GM12878 (cell line): ENCODE measurements at regions not wholly inside any gene's neighbourhood (a gene's known extent, or its start where the extent isn't known, plus 50 kb on each side); places are given as distances from the start of the nearest gene placed in this dataset.

ENCODE experiments used
- ATAC-seq: fragments of 200-7000 bp; cut with Tn5 transposase; 3 replicates; pipeline ENCODE4 v1.9.1; 2020; ENCODE audit warnings: mild to moderate bottlenecking, moderate library complexity
- BruUV-seq: library from RNA; stranded (reverse); fragments of 400-500 nt; replicated peaks from 2 replicates; lab custom pipeline; 2021; lab: Mats Ljungman, UMichigan
- CTCF ChIA-PET: fragments of 300-600 bp; sonication (Branson Sonifier 250); formaldehyde crosslinking; extraction: SDS; loops from one replicate; lab custom pipeline; 2021; ENCODE audit warnings: inconsistent platforms; lab: Yijun Ruan, JAX
- POLR2A ChIA-PET: fragments of 350-600 bp; formaldehyde crosslinking; extraction: SDS; loops from one replicate; lab custom pipeline; 2021; ENCODE audit warnings: inconsistent platforms; lab: Charles Lee
- RAD21 ChIA-PET: fragments of 300-600 bp; sonication (Branson Sonifier 250); formaldehyde crosslinking; loops from one replicate; lab custom pipeline; 2023; ENCODE audit warnings: antibody characterized with exemption; ENCODE audit not compliant: unreplicated experiment; lab: Charles Lee
- SMC1A ChIA-PET: fragments of 300-600 bp; sonication (Branson Sonifier 250); formaldehyde crosslinking; loops from one replicate; lab custom pipeline; 2023; ENCODE audit not compliant: unreplicated experiment, uncharacterized antibody; lab: Charles Lee
- DNase-seq: peaks from one replicate; pipeline ENCODE4 v3.0.0-alpha.2; 2011; ENCODE audit warnings: low read depth, low spot score
- FAIRE-seq: peaks from 3 replicates; lab custom pipeline; 2011; peaks lifted over from hg19 to GRCh38; lab: Jason Lieb, UNC
- H2AFZ ChIP-seq: 2 replicates; pipeline ENCODE4 v1.6.0; 2011; ENCODE audit warnings: low read depth, low read length, control low read depth; ENCODE audit not compliant: control insufficient read depth
- H3K27ac ChIP-seq: 2 replicates; pipeline ENCODE4 v1.5.1; 2011; ENCODE audit warnings: control low read depth; ENCODE audit not compliant: control insufficient read depth, insufficient read depth
- H3K27me3 ChIP-seq, 2 experiments: replicated peaks in 1 of 2; 2 replicates each; pipeline versions ENCODE4 v1.6.0 to v1.6.1; 2011; ENCODE audit warnings: low read length in 1 of 2; ENCODE audit not compliant: control insufficient read depth in 2 of 2, insufficient read depth in 2 of 2
- H3K36me3 ChIP-seq, 2 experiments: 2 replicates each; pipeline ENCODE4 v1.5.1; 2011; ENCODE audit warnings: low read length in 1 of 2; ENCODE audit not compliant: control insufficient read depth in 2 of 2, insufficient read depth in 2 of 2
- H3K4me1 ChIP-seq: 2 replicates; pipeline ENCODE4 v1.6.1; 2011; ENCODE audit warnings: mild to moderate bottlenecking, low read length, moderate library complexity, mixed read lengths; ENCODE audit not compliant: control insufficient read depth, insufficient read depth
- H3K4me2 ChIP-seq: 2 replicates; pipeline ENCODE4 v1.6.0; 2011; ENCODE audit warnings: control low read depth; ENCODE audit not compliant: control insufficient read depth, insufficient read depth
- H3K4me3 ChIP-seq: fragments of 200-600 bp; sonication (generic); 2 replicates; pipeline ENCODE4 v1.5.1; 2016
- H3K79me2 ChIP-seq: 2 replicates; pipeline ENCODE4 v1.6.0; 2011; ENCODE audit warnings: low read length; ENCODE audit not compliant: control insufficient read depth, insufficient read depth
- H3K9ac ChIP-seq: 2 replicates; pipeline ENCODE4 v1.8.0; 2011; ENCODE audit warnings: low read length, control low read depth, mixed read lengths; ENCODE audit not compliant: control insufficient read depth, insufficient read depth
- H3K9me3 ChIP-seq: replicated peaks from 3 replicates; pipeline ENCODE4 v1.5.1; 2011; ENCODE audit warnings: mild to moderate bottlenecking, low read length; ENCODE audit not compliant: control insufficient read depth, insufficient read depth
- H4K20me1 ChIP-seq: 2 replicates; pipeline ENCODE4 v1.6.0; 2011; ENCODE audit not compliant: control insufficient read depth, insufficient read depth
- CBFB ChIP-seq: IDR thresholded peaks from 2 replicates; pipeline ENCODE4 v1.6.1; 2016; ENCODE audit warnings: antibody characterized with exemption, low read depth
- CBX5 ChIP-seq: sonication (generic); IDR thresholded peaks from 2 replicates; pipeline ENCODE4 v1.6.1; 2016; ENCODE audit warnings: low read depth, moderate library complexity, mild to moderate bottlenecking, inconsistent platforms
- FOXM1 ChIP-seq: IDR thresholded peaks from 2 replicates; pipeline ENCODE4 v1.6.1; 2012; ENCODE audit warnings: low read depth, mild to moderate bottlenecking, inconsistent platforms, low read length, moderate library complexity
- IRF5 ChIP-seq: fragments of 450-650 bp; IDR thresholded peaks from 2 replicates; pipeline ENCODE4 v1.6.1; 2017; ENCODE audit warnings: borderline replicate concordance
- LARP7 ChIP-seq: fragments of 450-650 bp; IDR thresholded peaks from 2 replicates; pipeline ENCODE4 v1.6.1; 2017; ENCODE audit warnings: mild to moderate bottlenecking
- MYB ChIP-seq: fragments of 150-350 bp; IDR thresholded peaks from 2 replicates; pipeline ENCODE4 v1.6.1; 2014; ENCODE audit warnings: mild to moderate bottlenecking, low read depth, low read length, borderline replicate concordance
- NFXL1 ChIP-seq: fragments of 450-650 bp; IDR thresholded peaks from 2 replicates; pipeline ENCODE4 v1.6.1; 2017; ENCODE audit warnings: antibody characterized with exemption, mild to moderate bottlenecking, borderline replicate concordance
- PAX5 ChIP-seq: IDR thresholded peaks from 2 replicates; pipeline ENCODE4 v1.6.1; 2011; ENCODE audit warnings: low read depth, low read length, borderline replicate concordance
- PKNOX1 ChIP-seq: fragments of 450-650 bp; IDR thresholded peaks from 2 replicates; pipeline ENCODE4 v1.6.1; 2016; ENCODE audit warnings: mild to moderate bottlenecking
- RAD21 ChIP-seq: IDR thresholded peaks from 2 replicates; pipeline ENCODE4 v1.6.1; 2011; ENCODE audit warnings: mild to moderate bottlenecking, low read depth, low read length, moderate library complexity; ENCODE audit not compliant: insufficient read depth
- SKIL ChIP-seq: fragments of 450-650 bp; IDR thresholded peaks from 2 replicates; pipeline ENCODE4 v1.6.1; 2017; ENCODE audit warnings: mild to moderate bottlenecking, low read depth, inconsistent platforms; ENCODE audit not compliant: poor library complexity, severe bottlenecking
- ZBED1 ChIP-seq: IDR thresholded peaks from 2 replicates; pipeline ENCODE4 v1.6.1; 2016; ENCODE audit warnings: borderline replicate concordance
- WGBS: methylation state at CpG from one replicate; pipeline ENCODE4 v1.1.6; 2016; ENCODE audit warnings: low lambda C conversion rate; ENCODE audit not compliant: insufficient replicate concordance, insufficient coverage; ENCODE audit errors: missing lambda C conversion rate; 5-methylcytosine and 5-hydroxymethylcytosine counted together
- in situ Hi-C: fragments of 300-500 bp; cut with MboI; formaldehyde crosslinking; loops from 9 replicates; pipeline ENCODE4 v1.14.3; 2018; ENCODE audit warnings: mixed read lengths
- intact Hi-C: fragments of 100-400 bp; cut with micrococcal nuclease; formaldehyde crosslinking; loops from one replicate; pipeline ENCODE4 v1.14.2; 2022; ENCODE audit not compliant: unreplicated experiment
- TF ChIP-seq, protein P1 (sequence below): IDR thresholded peaks from 2 replicates; pipeline ENCODE4 v1.6.1; 2012; ENCODE audit warnings: low read depth, low read length, improper control_type of control experiment

DNA sequence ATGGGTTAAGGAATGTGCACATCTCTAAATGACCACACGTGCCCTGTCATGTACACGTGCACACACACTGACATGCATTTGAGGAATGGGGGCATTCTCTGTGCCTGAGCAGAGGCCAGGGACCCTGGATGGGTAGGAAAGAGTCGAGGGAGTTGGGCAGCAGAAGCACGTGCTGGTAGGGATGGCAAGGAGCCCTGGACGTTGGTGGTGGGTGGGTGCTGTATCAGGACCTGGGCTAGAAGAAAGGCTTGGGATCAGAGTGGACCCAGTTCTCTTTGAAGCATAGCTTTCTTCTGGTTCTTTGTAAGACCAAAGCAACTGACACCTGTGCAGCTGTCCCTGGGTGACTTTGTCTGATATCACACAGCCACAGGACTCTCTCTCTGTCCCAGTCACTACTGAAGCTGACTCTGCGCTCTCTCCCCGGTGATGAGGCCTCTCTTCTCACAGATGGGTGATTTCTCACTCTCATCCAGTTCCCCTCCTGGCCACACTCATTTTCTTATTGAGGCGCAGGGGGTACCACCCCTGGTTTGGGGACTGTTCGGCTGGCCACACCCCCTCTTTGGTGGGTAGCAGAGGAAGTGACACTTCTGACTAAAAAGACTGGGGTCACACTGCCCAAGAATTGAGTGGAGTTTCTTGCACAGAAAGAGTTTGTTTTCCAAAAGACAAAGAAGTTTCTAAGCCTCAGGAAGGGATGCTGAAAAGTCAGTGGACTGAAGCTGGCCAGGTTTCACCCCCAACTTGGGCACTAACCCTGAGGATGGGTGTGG is 171.7 kb upstream of the RTL1 start:
- CTCF ChIA-PET: interaction anchor here (0.7 kb wide), 1 partner anchor 428 kb away, joined by 3 read pairs; no protein-coding TSS in a partner anchor
- no peaks in the 10 kb centered on the region for H3K36me3 ChIP-seq
- no peak overlapping the region for H3K4me3 ChIP-seq
- H3K27me3 ChIP-seq: no peaks in the 10 kb centered on the region
- H3K4me2 ChIP-seq: no peak overlapping the region
- RAD21 ChIA-PET: no interaction called here
- SMC1A ChIA-PET: no interaction called here
- no peaks in the 10 kb centered on the region for H4K20me1 ChIP-seq
- H3K79me2 ChIP-seq: no peaks in the 10 kb centered on the region
- intact Hi-C loops (no loop called here), in situ Hi-C loops (no loop called here)
- DNase-seq (no peak), FAIRE-seq (no peak), ATAC-seq (peak; percentile 75)
- no peak overlapping the region for H2AFZ ChIP-seq
- H3K4me1 ChIP-seq: no peaks in the 10 kb centered on the region
- no TSS peak for BruUV-seq
- no peak overlapping the region for H3K9ac ChIP-seq
- POLR2A ChIA-PET: no interaction called here
- no peak overlapping the region for H3K27ac ChIP-seq
- TF ChIP-seq IRF5 (no peak), CBFB (no peak), PAX5 (no peak), ZBED1 (no peak), NFXL1 (no peak), FOXM1 (no peak), LARP7 (no peak), RAD21 (no peak), PKNOX1 (no peak), CBX5 (no peak), SKIL (no peak), MYB (no peak)
- TF ChIP-seq, protein P1, sequence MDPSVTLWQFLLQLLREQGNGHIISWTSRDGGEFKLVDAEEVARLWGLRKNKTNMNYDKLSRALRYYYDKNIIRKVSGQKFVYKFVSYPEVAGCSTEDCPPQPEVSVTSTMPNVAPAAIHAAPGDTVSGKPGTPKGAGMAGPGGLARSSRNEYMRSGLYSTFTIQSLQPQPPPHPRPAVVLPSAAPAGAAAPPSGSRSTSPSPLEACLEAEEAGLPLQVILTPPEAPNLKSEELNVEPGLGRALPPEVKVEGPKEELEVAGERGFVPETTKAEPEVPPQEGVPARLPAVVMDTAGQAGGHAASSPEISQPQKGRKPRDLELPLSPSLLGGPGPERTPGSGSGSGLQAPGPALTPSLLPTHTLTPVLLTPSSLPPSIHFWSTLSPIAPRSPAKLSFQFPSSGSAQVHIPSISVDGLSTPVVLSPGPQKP: no peak
- WGBS: 0% methylated on average over 9 of the region's 9 CpGs
- no peaks in the 10 kb centered on the region for H3K9me3 ChIP-seq
